ENCODE measurements at regions not wholly inside any gene's neighbourhood (a gene's known extent, or its start where the extent isn't known, plus 50 kb on each side); places are given as distances from the start of the nearest gene placed in this dataset.

DNA sequence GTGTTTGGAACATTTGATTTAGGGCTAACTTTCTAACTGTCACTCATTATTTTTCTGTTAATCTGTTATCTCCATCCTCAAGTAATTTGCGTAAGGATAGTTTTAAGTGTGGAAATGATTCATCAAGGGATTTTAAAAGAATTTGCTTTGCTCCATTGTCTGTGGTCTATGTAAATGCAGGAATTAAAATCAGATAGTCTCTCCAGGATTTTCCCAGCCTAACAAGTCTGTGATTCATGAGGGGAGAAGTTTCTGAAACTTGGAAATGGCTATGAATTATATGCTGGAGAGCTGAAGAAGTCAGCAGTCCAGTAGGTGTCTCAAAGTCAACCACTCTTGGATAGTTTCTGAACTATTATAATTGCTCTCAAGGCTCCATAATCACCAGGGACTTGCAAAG, 264.5 kb downstream of the MRPL39 start:
- H3K27ac ChIP-seq = no peak overlapping the region
- H3K4me1 ChIP-seq = no peaks in the 10 kb centered on the region
- no peak for TF ChIP-seq CTCF (IDR thresholded peaks at IDR 0.05)
- H3K27me3 ChIP-seq (ENCODE audit: insufficient read depth in 3 of 3, low read length in 2 of 3) = peaks cover 0 to 3% (median 0%) of the 10 kb centered on the region in 3 donors
- H3K36me3 ChIP-seq (ENCODE audit: insufficient read depth in 1 of 2, low read depth in 1 of 2) = no peaks in the 10 kb centered on the region
- DNase-seq (no peak), ATAC-seq (no peak)
- intact Hi-C loops (cut with DNase I) = no loop called here
- no peaks in the 10 kb centered on the region for H3K9me3 ChIP-seq
- 69 to 81% (median 81%) methylated on average over 1 of the region's 1 CpG for WGBS, 3 donors
- no peak overlapping the region for H3K4me3 ChIP-seq

DNA sequence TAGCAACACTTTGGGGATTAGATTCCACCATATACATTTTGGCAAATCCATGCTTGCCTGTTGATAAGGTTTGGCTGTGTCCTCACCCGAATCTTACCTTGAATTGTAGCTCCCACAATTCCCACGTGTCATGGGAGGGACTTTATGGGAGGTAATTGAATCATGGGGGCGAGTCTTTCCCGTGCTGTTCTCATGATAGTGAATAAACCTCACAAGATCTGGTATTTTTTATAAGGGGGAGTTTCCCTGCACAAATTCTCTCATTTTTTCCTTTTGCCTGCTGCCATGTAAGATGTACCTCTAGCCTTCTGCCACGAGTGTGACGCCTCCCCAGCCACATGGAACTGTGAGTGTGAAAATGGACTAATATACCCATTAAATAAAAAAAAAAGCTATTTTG, 265.3 kb downstream of the MRPL39 start:
- intact Hi-C loops (cut with DNase I) = no loop called here
- no peak for ATAC-seq

DNA sequence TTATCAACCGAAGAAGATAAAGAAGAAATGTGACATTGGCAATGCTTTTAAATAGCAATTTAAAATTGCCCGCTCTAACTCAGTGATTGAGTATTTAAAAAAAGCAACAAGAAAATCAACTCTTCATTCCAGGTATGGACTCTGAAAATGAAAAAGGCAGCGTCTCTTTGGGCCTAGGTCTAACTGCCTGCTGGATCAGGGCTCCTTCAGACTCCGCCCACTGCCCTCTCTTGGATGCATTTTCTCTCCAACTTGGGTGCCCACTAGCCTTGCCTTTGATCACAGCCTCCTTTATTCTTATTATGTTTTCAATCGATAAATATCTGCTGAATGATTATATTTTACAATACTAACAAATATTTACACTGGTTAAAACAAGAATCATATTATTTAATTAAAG, 268.9 kb downstream of the MRPL39 start:
- ATAC-seq = no peak
- Histone ChIP-seq H3K4me3 (no peak overlapping the region), H3K27ac (no peak overlapping the region), H3K36me3 (ENCODE audit: insufficient read depth in 1 of 2, low read depth in 1 of 2) (no peaks in the 10 kb centered on the region), H3K27me3 (ENCODE audit: insufficient read depth in 3 of 3, low read length in 2 of 3) (peaks cover 0 to 3% (median 0%) of the 10 kb centered on the region in 3 donors), H3K9me3 (no peaks in the 10 kb centered on the region), H3K4me1 (no peaks in the 10 kb centered on the region)
- DNase-seq = no peak
- TF ChIP-seq CTCF (IDR thresholded peaks at IDR 0.05) = no peak
- intact Hi-C loops (cut with DNase I) = no loop called here
- WGBS, 3 donors = 90 to 94% (median 91%) methylated on average over 5 of the region's 5 CpGs

More for the DNA sequence above, 265.3 kb downstream of the MRPL39 start:
- Histone ChIP-seq H3K9me3 (no peaks in the 10 kb centered on the region), H3K36me3 (ENCODE audit: insufficient read depth in 1 of 2, low read depth in 1 of 2) (no peaks in the 10 kb centered on the region), H3K27ac (no peak overlapping the region), H3K27me3 (ENCODE audit: insufficient read depth in 3 of 3, low read length in 2 of 3) (peaks cover 0 to 3% (median 0%) of the 10 kb centered on the region in 3 donors), H3K4me3 (no peak overlapping the region), H3K4me1 (no peaks in the 10 kb centered on the region)
- no peak for TF ChIP-seq CTCF (IDR thresholded peaks at IDR 0.05)
- DNase-seq = no peak
- 83 to 88% (median 87%) methylated on average over 6 of the region's 6 CpGs for WGBS, 3 donors

DNA sequence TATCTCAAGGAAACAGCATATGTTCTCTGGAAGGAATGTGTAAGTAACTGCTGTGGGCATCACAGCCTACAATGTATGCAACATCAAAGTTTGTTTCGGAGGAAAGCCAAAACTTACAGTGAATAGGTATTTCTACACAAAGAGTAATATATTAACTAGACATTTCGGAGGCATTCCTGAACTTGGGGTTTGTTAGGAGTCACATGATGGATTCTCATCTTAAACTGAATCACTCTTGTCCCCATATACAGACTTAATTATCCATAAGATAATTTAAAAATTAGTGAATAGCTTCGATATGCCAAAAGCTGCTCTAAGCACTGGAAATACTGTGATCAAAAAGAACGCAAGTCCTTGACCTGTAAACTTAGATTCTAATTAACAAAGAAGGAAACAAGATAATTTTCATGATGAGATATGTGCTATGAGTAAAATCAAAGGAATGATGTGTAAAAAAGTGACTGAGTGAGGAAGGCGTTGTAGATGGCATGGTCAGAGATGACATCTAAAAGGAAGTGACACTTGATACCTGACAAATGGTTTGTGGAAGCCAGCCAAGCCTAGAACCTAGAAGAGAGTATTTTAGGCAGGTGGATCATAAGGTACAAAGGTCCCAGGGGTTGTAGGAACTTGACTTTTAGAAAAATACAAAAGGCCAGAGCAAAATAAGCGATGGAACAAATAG, 273.1 kb downstream of the MRPL39 start:
- intact Hi-C loops (cut with DNase I) = no loop called here
- DNase-seq = no peak
- H3K9me3 ChIP-seq = no peaks in the 10 kb centered on the region
- no peaks in the 10 kb centered on the region for H3K4me1 ChIP-seq
- no peaks in the 10 kb centered on the region for H3K27me3 ChIP-seq (ENCODE audit: insufficient read depth in 3 of 3, low read length in 2 of 3)
- H3K36me3 ChIP-seq (ENCODE audit: insufficient read depth in 1 of 2, low read depth in 1 of 2) = no peaks in the 10 kb centered on the region
- no peak for TF ChIP-seq CTCF (IDR thresholded peaks at IDR 0.05)
- ATAC-seq = no peak
- WGBS, 3 donors = 88 to 93% (median 89%) methylated on average over 6 of the region's 6 CpGs
- no peak overlapping the region for H3K27ac ChIP-seq
- H3K4me3 ChIP-seq = no peak overlapping the region

DNA sequence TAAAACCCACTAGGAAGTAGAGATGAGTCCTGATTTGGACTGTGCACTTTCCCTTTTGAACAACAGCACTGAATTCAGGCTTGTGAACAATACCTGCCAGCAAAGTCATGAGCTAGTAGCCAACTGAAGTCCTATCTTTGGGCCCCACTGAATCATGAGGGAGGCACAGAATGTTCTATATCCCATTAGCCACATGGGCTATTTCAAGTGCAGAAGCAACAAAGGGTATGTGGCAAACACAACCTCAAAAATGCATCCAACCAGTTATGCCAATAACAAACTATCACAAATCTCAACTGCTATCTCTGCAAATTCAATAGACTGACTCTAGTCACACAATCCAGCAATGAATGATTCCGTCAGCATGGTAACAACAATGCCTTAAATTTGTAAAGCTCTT, 276.0 kb downstream of the MRPL39 start:
- intact Hi-C loops (cut with DNase I) = no loop called here
- no peak for ATAC-seq
- no peak for DNase-seq
- WGBS, 3 donors = 88 to 90% (median 89%) methylated on average over 1 of the region's 1 CpG
- Histone ChIP-seq H3K27me3 (ENCODE audit: insufficient read depth in 3 of 3, low read length in 2 of 3) (no peaks in the 10 kb centered on the region), H3K9me3 (no peaks in the 10 kb centered on the region), H3K4me1 (no peaks in the 10 kb centered on the region), H3K27ac (no peak overlapping the region), H3K4me3 (no peak overlapping the region), H3K36me3 (ENCODE audit: insufficient read depth in 1 of 2, low read depth in 1 of 2) (no peaks in the 10 kb centered on the region)
- no peak for TF ChIP-seq CTCF (IDR thresholded peaks at IDR 0.05)

Measured in psoas muscle (tissue), 7 donors.